ENCODE measurements at regions not wholly inside any gene's neighbourhood (a gene's known extent, or its start where the extent isn't known, plus 50 kb on each side); places are given as distances from the start of the nearest gene placed in this dataset.

- Histone ChIP-seq H3K27me3 (replicated peaks; ENCODE audit: insufficient read depth, low read depth, low read length, poor library complexity) (no peaks in the 10 kb centered on the region), H3K27ac (ENCODE audit: low read depth, low read length, poor library complexity, severe bottlenecking) (no peak overlapping the region), H3K36me3 (ENCODE audit: insufficient read depth, low read length, poor library complexity, severe bottlenecking) (no peaks in the 10 kb centered on the region), H3K4me1 (ENCODE audit: insufficient read depth, low read length, poor library complexity, severe bottlenecking) (no peaks in the 10 kb centered on the region), H3K4me3 (ENCODE audit: low read depth, low read length, poor library complexity, severe bottlenecking) (no peak overlapping the region), H3K9me3 (ENCODE audit: low read depth, low read length, poor library complexity, severe bottlenecking) (no peaks in the 10 kb centered on the region)
- no TSS peak for BruUV-seq (replicated peaks)
- no peak for DNase-seq (ENCODE audit: low spot score)
- ChIA-PET POLR2A (ENCODE audit: low non-redundant PET) (no interaction called here), CTCF (no interaction called here)
- intact Hi-C loops (cut with micrococcal nuclease; ENCODE audit: unreplicated experiment): no loop called here
- TF ChIP-seq CTCF (conservative IDR thresholded peaks at IDR 0.05; ENCODE audit: low read depth, low read length) (no peak), EZH2 (IDR thresholded peaks at IDR 0.05; ENCODE audit: borderline replicate concordance, low read depth, low read length, poor library complexity, severe bottlenecking) (no peak)
Measured at GRCh38 chr7:96424411-96424810, 102.5 kb upstream of the SLC25A13 start.

- ChIA-PET POLR2A (ENCODE audit: low non-redundant PET) (interaction anchor here (0.6 kb wide), 1 partner anchor 26 kb away, joined by 3 read pairs; no protein-coding TSS in a partner anchor), CTCF (no interaction called here)
- no peak for TF ChIP-seq EZH2 (IDR thresholded peaks at IDR 0.05; ENCODE audit: borderline replicate concordance, low read depth, low read length, poor library complexity, severe bottlenecking)
- TF ChIP-seq CTCF (conservative IDR thresholded peaks at IDR 0.05; ENCODE audit: low read depth, low read length): no peak
- H3K36me3 ChIP-seq (ENCODE audit: insufficient read depth, low read length, poor library complexity, severe bottlenecking): no peaks in the 10 kb centered on the region
- H3K4me3 ChIP-seq (ENCODE audit: low read depth, low read length, poor library complexity, severe bottlenecking): no peak overlapping the region
- peaks cover 1% of the 10 kb centered on the region for H3K4me1 ChIP-seq (ENCODE audit: insufficient read depth, low read length, poor library complexity, severe bottlenecking)
- H3K27me3 ChIP-seq (replicated peaks; ENCODE audit: insufficient read depth, low read depth, low read length, poor library complexity): no peaks in the 10 kb centered on the region
- intact Hi-C loops (cut with micrococcal nuclease; ENCODE audit: unreplicated experiment): no loop called here
- DNase-seq (ENCODE audit: low spot score): no peak
- BruUV-seq (replicated peaks): no TSS peak
- no peaks in the 10 kb centered on the region for H3K9me3 ChIP-seq (ENCODE audit: low read depth, low read length, poor library complexity, severe bottlenecking)
- no peak overlapping the region for H3K27ac ChIP-seq (ENCODE audit: low read depth, low read length, poor library complexity, severe bottlenecking)
Measured at GRCh38 chr7:96422388-96422787, 100.5 kb upstream of the SLC25A13 start.

GRCh38 chr7:96418581-96418980 is 96.7 kb upstream of the SLC25A13 start:
- CTCF ChIA-PET: no interaction called here
- POLR2A ChIA-PET (ENCODE audit: low non-redundant PET): no interaction called here
- BruUV-seq (replicated peaks): no TSS peak
- TF ChIP-seq EZH2 (IDR thresholded peaks at IDR 0.05; ENCODE audit: borderline replicate concordance, low read depth, low read length, poor library complexity, severe bottlenecking): no peak
- no peak for TF ChIP-seq CTCF (conservative IDR thresholded peaks at IDR 0.05; ENCODE audit: low read depth, low read length)
- intact Hi-C loops (cut with micrococcal nuclease; ENCODE audit: unreplicated experiment): loop anchor here (5.0 kb wide), 2 partner anchors 329 to 501 kb away; no protein-coding TSS in a partner anchor
- H3K27me3 ChIP-seq (replicated peaks; ENCODE audit: insufficient read depth, low read depth, low read length, poor library complexity): no peaks in the 10 kb centered on the region
- no peak overlapping the region for H3K4me3 ChIP-seq (ENCODE audit: low read depth, low read length, poor library complexity, severe bottlenecking)
- H3K9me3 ChIP-seq (ENCODE audit: low read depth, low read length, poor library complexity, severe bottlenecking): no peaks in the 10 kb centered on the region
- no peak overlapping the region for H3K27ac ChIP-seq (ENCODE audit: low read depth, low read length, poor library complexity, severe bottlenecking)
- DNase-seq (ENCODE audit: low spot score): peak; percentile 14
- peaks cover 29% of the 10 kb centered on the region for H3K4me1 ChIP-seq (ENCODE audit: insufficient read depth, low read length, poor library complexity, severe bottlenecking)
- H3K36me3 ChIP-seq (ENCODE audit: insufficient read depth, low read length, poor library complexity, severe bottlenecking): no peaks in the 10 kb centered on the region

Data from A673 (cell line).